HG03565 (cell line): ENCODE measurements at regions not wholly inside any gene's neighbourhood (a gene's known extent, or its start where the extent isn't known, plus 50 kb on each side); places are given as distances from the start of the nearest gene placed in this dataset.

ENCODE experiments used
- ATAC-seq: cut with Tn5 transposase; IDR thresholded peaks from one replicate; pipeline ENCODE4 v1.9.1; 2021; ENCODE audit warnings: mild to moderate bottlenecking, moderate library complexity; ENCODE audit not compliant: unreplicated experiment

DNA sequence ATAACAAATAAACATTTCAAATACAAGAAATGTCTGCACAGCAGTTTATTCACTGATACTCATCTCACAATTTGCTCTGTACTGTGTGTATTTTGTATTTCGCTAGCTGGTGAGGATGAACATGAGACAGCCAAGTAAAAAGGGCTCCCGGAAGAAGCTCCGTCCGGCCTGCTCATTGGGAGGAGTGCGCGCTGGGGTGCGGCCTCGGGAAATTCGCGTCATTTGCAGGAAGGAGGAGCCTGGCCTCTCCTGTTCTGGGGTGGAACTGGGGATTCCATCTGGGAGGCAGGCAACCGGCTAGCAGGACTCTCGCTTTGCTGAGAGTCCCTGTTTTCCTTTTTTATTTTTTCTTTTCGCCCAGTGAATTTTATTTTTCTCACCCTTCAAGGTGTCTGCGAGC, 368.4 kb upstream of the TMEM132C start:
- no peak for ATAC-seq

DNA sequence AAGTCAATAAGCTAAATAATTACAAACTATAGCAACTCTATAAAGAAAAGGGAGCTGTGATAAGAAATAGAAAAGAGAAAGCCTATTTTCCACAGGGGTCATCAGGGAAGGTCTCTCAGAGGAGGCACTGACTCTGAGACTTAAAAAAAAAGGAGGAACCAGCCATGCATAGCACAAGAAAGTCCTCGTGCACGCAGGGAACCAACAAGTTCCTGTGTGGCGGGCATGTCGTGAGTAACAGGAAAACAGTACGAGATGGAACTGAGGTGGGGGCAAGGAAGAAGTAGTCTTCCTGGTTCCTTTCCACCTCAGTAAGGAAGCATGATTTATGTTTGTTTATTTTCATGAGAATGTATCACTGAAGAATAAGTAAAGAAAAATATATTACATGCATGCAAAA, 367.0 kb upstream of the TMEM132C start:
- no peak for ATAC-seq

DNA sequence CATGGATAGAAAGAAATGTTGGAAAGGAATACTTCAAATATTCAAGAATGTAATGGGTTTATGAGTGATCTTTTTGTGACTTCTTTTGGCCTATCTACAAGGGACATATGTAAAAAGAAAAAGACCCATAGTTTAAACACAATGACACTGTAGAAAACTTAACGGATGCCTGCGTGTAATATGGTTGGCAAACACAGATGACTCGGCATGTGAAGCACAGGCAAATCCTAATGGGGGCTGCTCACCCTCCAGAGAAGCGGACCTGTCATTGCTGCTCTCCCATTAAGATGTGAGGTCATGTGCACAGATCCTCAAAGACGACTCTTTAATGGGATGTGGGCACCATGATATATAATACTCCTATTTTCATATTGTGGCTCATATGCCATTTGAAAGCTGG, 366.6 kb upstream of the TMEM132C start:
- no peak for ATAC-seq

DNA sequence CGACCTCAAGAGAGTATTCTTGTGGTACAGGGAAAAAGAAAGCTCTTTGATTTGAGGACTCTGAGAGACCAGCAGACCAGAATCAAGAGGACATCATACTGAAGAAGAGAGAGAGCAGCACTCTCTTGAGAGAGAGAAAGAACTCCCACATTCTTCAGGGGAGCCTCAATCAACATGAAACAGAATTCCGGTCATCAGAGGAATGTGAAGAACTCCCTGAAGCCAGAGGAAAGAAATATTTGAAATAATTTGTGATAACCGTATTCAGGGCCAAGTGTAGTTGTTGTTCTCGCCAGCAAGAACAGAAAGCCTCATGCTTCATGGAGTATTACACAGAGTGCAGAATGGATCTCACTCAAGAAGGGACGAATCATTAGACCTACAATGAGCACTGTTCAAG, 363.8 kb upstream of the TMEM132C start:
- no peak for ATAC-seq

DNA sequence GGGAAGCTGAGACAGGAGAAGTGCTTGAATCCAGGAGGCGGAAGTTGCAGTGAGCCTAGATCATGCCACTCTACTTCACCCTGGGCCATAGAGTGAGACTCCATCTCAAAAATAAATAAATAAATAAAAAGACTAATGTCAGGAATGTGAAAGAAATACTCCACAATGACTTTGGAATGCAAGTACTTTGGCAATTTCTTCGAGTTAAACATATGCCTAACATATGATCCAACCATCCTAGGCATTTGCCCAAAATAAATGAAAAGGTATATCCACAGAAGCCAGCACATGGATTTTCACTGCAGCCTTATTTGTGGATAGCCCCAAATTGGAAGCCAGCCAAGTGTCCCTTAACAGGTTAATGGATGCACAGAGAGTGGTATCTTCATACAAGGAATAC, 357.9 kb upstream of the TMEM132C start:
- no peak for ATAC-seq

DNA sequence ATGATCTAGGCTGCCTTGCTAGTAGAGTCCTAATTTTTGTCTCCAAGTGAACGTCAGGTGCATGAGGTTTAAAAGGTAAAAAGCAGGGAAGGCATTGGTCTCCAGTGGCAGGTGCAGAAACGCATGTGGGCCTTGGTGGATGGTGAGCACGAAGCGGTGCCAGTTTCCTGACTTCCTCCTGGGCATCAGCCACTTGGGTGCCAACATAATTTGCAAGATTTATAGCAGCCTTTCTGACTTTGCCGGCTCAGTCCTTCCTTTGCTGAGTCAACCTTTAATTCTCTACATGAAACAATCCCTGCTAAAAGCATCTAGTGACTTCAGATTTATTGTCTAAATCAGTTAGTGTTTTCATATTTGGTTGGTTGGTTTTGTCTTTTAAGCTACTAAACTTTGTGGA, 355.7 kb upstream of the TMEM132C start:
- ATAC-seq, result no peak

DNA sequence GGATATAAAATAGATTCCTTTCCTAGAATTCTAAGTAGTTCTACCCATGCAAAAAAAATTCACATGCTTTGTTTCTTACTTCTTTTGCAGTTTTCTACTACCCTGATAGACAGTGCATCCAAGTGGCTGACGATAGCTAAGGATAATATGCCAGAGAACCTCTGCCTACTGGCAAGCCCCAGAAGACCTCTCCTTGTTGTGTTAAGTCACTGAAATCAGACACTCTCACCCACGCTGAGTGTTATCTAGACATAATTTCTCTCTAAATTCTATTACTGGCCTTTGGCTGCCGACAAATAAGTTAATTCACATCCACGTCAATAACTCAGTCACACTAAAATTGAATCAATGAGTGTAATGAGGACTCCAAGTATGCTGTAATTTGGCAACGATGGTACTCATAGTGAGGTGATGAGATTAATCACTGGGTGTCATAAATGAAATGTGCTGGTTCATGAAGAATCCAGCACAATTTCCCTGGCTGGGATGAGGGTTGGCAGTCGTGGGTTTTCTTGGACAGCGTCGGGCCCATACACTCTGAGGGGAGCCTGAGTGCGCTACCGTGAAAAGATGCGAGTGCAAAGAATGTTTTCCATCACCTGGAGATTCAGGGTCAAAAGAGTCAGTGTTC, 354.8 kb upstream of the TMEM132C start:
- ATAC-seq, result no peak

DNA sequence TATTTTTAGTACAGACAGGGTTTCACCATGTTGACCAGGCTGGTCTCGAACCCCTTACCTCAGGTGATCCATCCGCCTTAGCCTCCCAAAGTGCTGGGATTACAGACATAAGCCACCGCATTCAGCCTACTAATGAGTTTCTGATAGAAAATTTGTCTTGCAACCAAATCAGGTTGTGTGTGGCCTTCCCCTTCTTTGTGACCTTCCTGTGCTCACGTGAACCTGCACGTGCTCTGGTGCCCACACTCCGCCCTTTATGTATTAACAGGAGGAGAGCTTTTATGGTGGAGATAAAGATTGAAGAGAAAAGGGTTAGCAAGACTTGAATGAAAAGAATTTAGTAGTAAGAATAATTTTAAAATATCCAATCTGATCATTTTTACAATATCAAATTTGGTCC, 343.5 kb upstream of the TMEM132C start:
- ATAC-seq, result no peak

DNA sequence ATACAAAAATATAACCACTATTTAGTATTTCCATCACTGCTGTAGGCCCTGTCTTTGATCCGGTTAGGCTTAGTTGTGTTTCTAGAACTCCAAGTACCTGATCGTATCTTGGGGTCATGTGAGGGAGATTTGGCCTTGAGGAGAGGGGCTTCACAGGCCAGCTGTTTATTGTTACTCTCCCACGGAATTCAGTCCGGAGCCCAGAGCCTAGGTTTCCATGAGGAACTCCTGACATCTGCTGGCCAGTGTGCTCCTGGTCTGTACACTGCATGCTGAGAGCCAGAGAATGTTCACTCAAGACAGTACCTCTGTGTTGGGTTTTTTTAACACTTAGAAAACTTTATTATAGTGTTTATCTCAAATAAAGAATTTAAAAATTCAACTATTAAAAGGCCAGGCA, 341.0 kb upstream of the TMEM132C start:
- ATAC-seq, result no peak

DNA sequence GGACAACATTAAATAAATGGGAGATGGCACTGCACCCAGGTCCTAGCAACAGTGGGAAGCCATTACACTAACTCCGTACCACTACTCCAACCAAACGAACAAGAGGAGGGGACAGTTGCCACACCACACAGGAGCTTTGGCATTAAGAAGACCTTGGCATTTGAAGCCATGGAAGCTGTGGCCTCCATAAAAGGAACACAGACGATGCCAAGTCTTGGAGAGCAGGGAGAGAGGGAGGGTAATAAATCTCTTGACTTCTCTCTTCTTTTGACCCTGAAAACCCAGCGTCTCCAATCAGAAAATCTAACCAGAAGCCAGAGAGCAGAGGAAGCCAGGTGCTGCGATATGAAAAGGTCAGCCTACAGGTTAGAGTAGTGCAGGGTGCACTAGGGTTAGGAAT, 338.8 kb upstream of the TMEM132C start:
- no peak for ATAC-seq

DNA sequence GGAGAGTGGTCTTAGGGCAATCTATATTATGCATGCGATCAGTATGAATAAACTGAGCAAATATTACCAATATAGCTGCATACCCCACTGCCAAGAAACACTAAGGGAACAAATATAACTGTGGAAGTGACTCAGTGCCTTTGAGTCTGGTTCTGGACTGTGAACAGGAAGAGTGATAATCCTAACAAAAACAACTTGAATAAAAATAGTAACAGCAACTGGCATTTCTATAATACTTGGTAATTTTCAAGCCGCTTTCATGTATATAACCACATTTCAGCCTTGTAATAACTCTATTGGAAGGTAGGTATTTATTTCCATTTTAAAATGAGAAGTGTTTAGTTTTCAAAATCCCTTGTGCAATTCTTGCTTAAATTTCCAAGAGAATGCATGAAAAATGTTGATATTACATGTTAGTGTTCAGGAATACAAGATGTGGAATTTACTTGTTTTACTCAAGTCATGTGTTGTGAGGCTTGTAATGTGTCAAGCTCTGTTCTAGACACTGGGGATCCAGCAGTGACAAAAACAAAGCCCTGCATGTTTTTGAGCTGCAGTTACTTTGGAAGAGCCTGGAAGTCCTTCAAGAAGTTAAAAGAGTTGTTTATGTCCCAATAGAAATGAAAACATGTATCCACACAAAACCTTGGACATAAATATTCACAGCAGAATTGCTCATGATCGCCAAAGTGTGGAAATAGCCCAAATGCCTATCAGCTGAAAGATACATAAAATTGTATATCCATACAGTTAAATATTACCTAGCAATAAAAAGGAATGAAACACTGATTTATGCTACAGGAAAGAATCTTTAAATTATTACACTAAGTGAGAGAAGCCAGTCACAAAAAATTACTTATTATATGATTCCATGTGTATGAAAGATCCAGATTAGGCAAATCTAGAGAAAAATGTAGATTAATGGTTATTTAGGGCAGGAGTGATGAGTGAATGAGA, 338.1 kb upstream of the TMEM132C start:
- ATAC-seq, result no peak

DNA sequence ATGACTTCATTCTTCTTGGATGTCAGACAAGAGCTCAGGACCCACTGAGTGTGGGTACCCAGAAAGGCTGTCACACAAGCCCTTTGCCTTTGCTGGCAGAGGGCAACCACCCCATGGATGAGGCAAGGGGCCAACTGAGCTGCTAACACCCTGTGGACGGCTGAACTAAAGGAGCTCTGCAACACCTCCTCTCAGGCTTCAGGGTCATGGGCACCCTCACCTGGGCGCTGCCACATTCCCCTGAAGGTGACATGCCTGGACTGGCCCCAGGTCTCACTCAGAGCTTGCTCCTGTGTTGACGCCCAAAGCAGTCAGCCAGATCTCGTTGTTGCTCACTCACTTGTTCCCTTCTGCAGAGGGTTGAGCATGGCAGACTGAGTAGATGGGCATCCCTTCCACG, 336.8 kb upstream of the TMEM132C start:
- no peak for ATAC-seq

DNA sequence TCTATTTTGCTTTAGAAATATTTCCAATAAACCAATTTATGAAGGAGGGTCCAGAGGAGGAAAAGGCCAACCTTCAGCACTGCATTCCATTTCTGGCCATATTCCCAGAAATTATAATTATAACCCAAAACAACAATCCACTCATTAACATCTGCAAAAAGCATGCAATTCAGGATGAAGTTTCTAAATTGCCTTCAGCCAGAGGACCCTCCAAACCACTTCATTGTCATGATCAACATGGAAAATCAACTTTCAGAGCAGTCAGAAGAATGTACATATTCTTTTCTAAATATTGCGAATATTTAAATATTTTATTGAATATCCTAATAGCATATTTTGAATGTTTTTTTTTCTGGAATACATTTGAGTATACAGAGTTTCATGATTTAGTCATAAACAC, 332.6 kb upstream of the TMEM132C start:
- ATAC-seq, result no peak

DNA sequence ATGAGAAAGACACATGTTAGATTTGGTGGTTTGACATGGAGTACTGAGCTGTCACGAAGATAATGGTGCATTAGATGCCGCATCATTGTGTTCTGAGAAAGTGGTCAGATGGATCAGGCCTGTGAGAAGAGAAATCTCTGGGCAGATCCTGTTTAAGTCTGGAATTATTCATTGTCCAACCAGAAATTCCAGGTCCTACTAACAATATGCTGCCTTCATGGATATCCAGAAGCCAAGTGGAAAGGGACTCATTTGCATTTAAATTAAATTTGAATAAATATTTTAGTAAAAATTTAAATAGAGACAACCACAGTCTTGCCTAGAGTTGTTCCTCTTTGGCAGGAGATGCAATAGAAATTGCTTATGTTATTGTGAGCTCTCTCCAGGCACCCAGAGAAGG, 330.5 kb upstream of the TMEM132C start:
- no peak for ATAC-seq

DNA sequence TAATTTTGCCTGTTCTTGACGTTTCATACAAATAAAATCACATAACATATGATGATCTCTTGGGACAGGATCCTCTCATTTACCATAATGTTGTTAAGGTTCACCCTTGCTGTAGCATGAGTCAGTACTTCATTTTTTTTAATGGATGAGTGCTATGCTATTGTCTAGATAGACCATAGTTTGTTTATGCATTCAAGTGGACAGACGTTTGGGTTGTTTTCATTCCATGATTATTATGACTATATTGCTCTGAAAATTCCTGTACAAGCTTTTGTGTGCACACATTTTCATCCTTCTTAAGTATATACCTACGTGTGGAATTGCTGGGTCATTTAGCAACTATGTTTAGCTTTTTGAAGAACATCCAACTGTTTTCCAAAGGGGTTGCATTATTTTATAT, 325.6 kb upstream of the TMEM132C start:
- no peak for ATAC-seq

DNA sequence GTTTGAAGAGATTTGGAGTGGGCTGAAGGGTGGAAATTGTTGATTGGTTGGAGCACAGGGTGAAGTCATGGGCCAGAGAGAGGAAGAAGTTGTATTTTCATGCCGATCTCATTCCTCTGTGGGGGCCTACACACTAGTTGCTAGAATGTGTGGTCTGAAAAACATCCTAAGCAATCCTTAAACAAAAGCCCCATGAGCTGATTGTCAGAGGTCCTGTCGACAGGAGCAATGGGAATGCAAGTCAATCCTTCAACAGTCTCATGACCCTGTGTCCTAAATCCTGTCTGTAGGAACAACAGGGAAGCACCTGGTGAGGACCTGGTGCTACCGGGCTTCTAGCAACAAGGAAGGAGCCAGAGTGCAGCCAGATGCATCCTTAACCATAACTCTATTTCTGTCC, 324.0 kb upstream of the TMEM132C start:
- no peak for ATAC-seq

DNA sequence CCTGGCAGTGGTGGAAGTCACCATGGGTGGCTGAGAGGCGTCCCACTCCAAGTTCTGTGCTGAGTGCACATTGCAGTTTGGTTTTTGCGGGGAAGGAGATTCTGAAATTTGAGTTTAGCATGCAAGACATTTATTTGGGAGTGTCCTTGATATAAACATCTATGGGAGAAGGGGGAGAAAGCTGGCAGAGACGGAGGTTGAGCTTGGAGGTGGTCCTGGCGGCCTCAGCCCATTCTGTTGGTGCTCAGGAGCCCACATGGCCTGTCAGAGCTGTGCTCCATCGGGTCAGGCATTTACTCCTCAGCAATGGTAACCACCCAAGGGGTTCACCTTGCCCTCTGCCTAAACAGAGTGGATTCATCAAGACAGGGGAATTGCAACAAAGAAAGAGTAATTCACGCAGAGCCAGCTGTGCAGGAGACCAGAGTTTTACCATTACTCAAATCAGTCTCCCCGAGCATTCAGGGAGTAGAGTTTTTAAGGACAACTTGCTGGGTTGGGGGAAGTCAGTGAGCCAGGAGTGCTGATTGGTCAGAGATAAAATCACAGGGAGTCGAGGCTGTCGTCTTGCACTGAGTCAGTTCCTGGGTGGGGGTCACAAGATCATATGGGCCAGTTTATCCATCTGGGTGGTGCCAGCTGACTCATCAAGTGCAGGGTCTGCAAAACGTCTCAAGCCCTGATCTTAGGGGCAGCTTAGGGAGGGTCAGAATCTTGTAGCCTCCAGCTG, 323.3 kb upstream of the TMEM132C start:
- ATAC-seq, result no peak

DNA sequence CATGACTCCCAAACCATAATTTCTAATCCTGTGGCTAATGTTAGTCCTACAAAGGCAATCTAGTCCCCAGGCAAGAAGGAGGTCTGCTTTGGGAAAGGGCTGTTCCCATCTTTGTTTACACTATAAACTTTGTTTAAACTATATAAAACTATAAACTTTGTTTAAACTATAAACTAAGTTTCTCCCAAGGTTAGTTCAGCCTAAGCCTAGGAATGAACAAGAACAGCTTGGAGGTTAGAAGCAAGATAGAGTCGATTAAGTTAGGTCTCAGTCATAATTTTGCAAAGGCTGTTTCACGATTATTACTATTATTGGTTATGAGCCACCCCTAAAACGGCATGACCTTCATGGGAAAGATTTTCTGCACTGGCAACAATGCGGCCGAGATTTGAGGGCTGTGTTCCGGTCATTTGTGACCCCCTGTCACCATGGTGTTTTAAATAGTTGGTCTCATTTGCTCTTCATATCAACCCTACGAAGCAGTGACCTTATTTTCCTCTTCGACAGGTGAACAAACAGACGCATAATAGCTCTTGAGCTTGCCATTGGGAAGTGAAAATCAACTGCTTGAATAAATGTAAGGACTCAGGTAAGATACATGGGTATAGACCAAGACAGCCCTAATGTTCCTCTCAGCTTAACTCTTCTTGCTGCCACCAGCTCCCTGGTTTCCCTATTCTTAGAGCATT, 322.6 kb upstream of the TMEM132C start:
- no peak for ATAC-seq

DNA sequence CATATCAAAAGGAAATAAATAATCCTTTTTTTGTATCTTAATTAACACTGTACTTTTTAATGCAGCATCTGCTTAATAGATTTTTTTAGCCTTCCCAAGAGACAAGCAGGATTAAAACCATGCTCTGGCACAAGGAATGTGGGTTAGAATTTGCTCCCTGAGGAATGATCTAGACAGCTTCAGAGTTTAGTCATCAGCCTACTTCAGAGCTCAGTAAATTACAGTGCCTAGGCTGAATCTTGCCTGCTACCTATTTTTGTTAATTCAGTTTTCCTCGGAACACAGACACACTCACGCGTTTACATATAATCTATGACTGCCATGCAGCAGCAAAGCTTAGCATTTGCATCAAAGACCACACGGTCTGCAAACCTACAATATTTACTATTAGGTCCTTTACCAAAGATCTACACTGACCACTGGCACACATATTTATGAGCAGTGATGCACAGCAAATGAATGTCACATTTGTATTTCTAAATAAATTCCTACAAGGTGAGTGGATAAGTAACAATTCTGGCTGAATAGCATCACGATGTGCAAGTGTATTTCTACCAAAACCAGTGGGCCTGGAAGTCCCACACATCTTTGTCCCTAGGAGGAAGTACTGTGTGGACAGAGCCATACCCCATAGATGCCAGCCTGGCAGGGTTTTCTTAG, 309.8 kb upstream of the TMEM132C start:
- ATAC-seq, result no peak

DNA sequence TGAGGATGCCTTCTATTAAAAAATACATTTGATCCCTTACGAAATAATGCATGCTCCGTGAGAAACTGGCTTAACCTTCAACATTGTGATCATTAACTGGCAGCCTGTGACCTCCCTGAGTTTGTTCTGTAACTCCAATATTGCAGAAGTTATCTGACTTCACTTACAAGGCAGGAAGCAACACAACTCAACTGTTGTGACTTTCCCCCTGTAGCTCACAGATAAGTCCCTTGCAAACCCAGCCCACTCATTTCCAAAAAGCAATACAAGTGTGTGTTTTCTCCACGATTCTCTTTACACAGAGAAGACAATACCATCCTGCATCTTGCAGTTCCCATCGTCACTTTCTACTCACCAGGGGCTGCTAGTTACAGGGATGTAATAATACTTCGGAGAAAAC, 304.7 kb upstream of the TMEM132C start:
- no peak for ATAC-seq

DNA sequence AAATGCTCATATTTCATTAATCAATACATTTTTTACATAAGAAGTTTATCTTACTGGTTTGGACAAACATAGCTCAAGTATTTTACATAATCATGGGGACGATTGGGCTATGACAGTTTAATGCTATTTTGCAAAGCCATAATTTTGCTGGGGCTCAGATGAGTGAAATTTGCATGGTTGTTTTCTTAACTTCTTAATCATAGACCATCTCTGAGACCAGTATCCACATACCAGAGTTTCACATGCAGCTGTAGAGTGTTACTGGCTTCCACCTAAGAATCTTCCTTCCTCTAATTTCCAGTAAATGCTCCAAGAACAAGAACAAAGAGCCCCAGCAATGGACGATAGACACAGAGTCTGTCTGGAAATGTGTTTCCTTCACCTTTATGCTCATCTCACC, 303.0 kb upstream of the TMEM132C start:
- ATAC-seq, result no peak
